HG03025 (cell line): ENCODE measurements at regions not wholly inside any gene's neighbourhood (a gene's known extent, or its start where the extent isn't known, plus 50 kb on each side); places are given as distances from the start of the nearest gene placed in this dataset.
"Not testable (repeated sequence)": the region's sequence is repeated elsewhere in the genome, so short reads cannot be mapped to it uniquely, and the experiment has no call there.

Source experiments
- ATAC-seq: cut with Tn5 transposase; IDR thresholded peaks from one replicate; pipeline ENCODE4 v1.9.1; 2021; ENCODE audit warnings: mild to moderate bottlenecking, moderate library complexity; ENCODE audit not compliant: unreplicated experiment, low FRiP score

DNA sequence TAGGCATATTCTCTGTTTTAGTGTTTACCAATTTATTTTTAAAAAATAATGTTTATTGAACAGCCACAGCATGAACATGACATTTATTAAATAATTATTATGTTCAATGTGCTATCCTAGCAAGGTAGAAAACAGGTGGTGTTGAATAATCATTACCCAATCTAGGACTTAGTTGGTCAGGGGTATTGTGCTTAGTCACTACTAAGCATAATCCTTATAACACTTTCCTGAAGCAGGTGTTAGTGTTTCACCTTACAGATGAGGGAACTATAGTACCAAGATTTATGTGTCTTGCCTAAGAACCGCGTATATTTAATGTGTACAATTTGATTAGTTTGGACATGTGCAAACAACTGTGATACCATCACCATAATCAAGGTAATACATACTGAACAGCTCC, 1387.2 kb upstream of the ACO1 start:
- no peak for ATAC-seq

DNA sequence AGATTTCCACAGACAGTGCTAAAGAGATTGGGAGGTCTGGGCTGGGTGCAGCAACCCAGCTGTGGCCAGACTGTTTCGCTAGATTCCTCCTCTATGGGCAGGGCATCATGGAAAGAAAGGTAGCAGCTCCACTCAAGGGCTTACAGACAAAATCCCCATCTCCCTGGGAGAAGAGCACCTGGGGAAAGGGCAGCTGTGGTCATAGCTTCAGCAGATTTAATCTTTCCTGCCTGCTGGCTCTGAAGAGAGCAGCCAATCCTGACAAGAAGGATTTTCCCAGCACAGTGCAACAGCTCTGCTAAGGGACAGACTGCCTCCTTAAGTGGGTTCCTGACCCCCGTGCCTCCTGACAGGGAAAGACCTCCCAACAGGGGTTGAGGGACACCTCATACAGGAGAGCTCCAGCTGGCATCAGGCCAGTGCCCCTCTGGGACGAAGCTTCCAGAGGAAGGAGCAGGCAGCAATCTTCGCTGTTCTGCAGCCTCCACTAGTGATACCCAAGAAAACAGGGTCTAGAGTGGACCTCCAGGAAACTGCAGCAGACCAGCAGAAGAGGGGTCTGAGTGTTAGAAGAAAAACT, 1379.3 kb upstream of the ACO1 start:
- ATAC-seq: no peak

GRCh38 chr9:31013371-31013770, 1371.1 kb upstream of the ACO1 start:
- ATAC-seq: no peak

DNA sequence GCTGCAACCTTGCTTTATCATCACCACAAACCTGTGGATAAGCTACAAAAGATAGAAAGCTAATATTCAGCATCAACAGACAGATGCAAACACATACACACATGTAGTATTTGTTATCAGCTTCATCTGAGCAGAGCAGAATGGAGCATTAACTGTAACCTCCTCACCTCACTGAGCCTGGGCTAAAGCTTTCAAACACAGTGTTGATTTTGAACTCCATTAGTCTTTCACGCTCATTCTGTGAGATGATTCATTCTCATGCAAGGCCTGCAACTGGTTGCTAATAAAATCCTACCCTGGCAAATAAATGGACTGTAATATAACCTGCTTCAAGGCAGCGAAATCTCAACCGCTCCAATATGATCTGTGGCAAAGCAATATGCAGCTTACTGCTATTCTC, 1360.6 kb upstream of the ACO1 start:
- ATAC-seq: no peak

DNA sequence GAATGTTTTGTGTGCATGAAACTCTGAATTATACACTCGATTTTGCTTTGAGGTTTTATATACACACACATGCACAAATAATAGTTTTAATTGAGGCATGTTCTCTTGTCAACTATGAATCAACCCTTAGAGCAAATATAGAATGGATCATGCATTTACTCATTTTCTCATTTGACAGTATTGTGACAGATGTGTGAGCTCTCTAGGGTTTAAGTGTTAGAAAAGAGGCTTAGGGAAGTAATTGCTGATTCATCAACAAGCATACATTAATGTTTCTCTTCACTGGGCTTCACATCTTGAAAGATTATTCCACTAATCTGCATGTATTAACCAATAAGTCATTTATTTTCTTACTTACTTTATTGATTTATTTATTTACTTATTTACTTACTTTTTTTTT, 1356.8 kb upstream of the ACO1 start:
- no peak for ATAC-seq

DNA sequence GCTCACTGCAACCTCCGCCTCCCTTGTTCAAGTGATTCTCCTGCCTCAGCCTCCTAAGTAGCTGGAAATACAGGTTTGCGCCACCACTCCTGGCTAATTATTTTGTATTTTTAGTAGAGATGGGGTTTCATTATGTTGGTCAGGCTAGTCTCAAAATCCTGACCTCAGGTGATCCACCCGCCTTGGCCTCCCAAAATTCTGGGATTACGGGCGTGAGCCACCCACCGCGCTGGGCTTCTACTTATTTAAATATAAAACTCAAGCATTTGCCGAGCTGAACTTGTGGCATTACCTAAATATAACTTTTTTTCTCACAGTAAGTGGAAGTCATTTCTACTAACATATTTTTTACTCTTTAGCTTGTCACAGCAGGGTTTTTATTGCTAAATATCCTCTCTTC, 1356.3 kb upstream of the ACO1 start:
- ATAC-seq: no peak

DNA sequence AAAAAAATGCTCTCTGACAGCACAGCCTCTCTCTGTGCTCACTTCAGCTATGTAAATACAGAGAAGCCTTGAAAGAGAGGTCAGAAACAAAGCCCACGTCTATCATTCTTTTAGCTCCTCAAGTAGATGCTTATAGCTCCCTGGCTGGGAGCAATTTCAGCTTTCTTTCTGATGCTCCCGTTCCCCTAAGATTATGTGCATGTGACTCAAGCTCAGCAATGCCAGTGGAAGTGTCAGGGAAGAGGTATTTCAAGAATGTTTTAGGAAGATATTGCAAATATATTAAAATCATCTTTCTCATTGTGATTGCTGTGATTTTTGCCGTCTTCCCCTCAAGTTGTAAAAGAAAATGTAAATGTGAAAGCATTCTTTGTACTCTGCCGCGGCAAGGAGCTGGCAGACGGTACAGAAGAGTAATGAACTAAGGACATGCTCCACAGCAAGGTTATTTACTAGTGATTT, 1353.7 kb upstream of the ACO1 start:
- ATAC-seq: no peak

DNA sequence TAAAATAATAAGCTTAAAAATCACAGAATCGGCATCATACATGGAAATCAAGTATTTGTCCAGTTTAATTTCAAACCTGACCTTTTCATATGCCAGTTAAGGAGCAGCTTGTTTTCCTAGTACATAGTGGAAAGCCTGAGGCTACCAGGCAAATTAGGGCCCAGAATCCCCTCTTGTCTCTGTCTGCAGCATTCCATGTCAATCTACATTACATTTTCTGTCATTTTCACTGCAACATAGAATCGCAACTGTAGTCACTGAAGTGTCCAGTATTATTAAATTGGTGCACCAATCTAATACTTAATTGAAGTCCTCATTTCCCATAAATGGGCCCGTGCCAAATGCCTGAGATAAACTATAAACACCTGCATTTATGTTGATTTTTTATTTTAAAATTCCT, 1352.2 kb upstream of the ACO1 start:
- no peak for ATAC-seq

DNA sequence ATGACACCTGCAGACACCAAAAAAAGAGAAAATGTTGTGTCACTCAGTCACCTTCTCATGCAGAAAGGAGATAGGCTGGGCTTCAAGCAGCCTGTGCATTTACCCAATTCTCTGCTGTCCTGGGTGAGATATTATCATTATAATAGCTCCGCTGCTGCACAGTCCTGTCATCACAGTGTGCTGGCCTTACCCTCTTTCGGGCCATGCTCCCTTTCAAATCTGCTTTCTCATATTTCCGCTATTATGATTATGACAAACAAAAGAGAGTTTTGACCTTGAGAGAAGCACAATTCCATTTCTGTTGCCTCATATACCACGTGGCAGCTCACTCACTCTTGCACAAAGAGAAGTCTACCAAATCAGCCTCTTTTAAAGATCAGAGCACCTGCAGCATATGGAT, 1350.1 kb upstream of the ACO1 start:
- no peak for ATAC-seq

- no peak for ATAC-seq
Measured at GRCh38 chr9:31040564-31040963, 1343.9 kb upstream of the ACO1 start.

DNA sequence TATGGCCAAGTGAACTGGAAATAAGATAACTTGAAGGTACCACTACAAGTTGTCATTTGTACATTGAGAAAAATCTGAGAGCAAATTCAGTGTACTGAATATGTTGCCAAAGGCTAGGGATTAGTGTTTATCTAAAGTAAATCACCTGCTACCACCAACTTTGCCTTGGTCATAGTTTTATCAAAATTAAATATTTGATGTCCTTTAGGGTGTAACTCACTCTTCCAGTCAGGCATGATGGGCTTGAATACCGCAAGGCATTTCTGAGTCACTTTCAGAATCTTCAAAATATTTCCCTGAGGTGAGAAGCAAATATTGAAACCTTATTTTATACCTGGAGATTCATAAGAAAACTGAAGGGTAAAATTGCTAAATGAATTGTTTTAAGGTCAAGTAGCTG, 1338.6 kb upstream of the ACO1 start:
- no peak for ATAC-seq

- ATAC-seq: not testable (repeated sequence)
Measured at GRCh38 chr9:31061592-31061991, 1322.9 kb upstream of the ACO1 start.

DNA sequence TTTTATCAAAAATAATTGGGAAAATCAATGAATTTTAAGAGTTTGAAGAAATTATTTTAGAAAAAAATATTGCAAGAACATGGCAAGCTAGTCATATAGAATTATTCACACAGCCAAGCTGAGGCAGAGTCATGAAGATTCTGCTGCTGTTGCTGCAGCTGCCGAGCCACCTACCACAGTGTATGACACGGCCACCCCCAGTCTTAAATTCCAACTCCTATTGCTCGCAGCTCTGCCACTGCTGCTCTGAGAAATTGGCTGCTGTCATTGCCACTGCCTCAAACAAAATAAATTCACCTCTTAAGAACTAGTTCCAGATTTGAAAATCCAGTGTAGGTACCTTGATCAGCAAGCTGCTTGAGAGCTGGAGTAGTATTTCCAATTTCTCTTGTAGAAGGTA, 1318.8 kb upstream of the ACO1 start:
- ATAC-seq: no peak

DNA sequence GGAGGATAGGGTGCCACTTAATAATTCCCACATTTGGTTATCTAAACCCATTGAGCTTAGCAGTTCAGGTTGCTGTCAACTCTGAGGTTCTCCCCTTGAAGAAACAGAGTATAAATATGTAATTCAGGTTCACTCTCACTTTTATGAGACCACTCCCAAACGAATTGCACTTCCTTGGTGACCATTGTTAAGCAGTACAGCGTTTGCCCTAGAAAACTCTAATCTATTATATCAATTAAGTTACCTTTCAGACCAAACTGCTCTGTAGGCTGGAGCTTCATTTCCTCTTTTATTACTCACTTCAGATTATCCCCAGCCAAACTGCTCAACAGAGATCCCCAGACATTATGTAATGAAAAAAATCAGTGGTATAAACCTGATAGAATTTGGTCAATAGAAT, 1317.0 kb upstream of the ACO1 start:
- ATAC-seq: no peak

DNA sequence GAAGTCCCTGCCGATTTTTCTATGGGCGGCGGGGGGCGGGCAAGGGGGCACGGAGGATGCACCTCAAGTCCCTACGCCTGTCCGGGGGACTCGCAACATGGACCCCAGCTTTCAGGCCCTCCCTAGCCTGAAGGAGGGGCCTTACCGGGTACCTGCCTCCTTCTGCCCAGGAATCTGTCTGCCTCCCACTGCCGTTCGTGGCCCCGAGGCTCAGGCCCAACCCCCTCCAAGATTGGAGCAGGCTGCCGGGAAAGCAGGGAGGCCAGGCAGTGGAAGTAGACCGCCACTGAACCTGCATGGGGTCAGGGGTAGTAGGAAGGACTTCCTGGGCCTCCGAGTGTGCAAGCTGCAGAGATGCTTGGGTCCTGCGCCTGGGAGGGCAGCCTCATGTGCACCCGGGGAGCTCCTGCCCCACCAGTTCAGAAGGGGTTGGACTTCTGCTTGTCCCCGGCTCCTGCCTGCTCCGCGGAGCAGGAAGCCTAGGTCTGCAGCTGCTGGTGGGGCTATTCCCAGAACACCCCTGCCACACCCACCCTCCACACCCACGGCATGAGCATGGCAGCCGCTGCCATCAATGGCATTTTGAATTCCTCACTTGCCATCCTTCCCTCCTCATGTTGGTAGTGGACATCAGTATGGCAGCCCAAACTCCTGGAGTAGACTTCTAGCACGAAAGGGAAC, 1312.7 kb upstream of the ACO1 start:
- no peak for ATAC-seq

DNA sequence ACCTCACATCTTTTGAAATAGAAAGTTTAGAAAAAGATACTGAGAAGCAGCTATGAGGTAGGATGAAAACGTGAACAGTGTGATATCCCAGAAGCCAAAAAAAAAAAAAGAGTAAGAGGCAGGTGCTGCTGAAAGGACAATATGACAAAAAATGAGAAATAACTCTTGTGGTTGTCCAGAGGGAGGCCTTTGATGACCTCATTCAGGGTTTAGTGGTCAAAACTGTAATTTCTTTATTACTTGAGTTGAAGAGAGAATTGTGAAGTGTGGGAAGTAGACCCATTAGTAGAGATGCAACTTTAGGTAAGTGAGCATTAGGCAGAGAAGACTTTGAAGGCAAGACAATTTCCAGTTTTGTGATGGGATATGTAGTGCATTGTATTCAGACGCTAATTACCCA, 1306.3 kb upstream of the ACO1 start:
- ATAC-seq: no peak

GRCh38 chr9:31084350-31084749, 1300.1 kb upstream of the ACO1 start:
- no peak for ATAC-seq

GRCh38 chr9:31089549-31090221, 1294.8 kb upstream of the ACO1 start:
- no peak for ATAC-seq

- no peak for ATAC-seq
Measured at GRCh38 chr9:31100311-31100710, 1284.1 kb upstream of the ACO1 start.

- ATAC-seq: no peak
Measured at GRCh38 chr9:31103836-31104235, 1280.6 kb upstream of the ACO1 start.

DNA sequence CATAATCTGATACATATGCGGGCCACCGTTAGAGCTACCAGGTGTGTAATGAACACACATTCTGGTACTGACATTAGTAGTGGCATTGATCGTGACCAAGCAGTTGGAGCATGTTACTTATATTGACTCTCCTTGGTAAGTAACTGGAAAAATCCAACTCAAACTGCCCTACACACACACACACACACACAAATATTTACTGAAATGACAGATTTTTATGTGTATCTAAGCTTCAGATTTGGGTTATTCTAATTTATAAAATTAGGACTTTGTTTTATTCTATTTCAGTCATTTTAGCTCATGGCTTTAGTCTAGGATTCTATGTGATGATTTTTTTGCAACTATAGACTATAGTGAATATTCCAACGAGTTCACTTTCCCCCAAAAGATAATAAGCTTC, 1280.2 kb upstream of the ACO1 start:
- ATAC-seq: no peak

GRCh38 chr9:31112491-31112890, 1272.0 kb upstream of the ACO1 start:
- no peak for ATAC-seq
